HL-60/S4 (cell line): ENCODE measurements at regions not wholly inside any gene's neighbourhood (a gene's known extent, or its start where the extent isn't known, plus 50 kb on each side); places are given as distances from the start of the nearest gene placed in this dataset.
"Not testable (repeated sequence)": the region's sequence is repeated elsewhere in the genome, so short reads cannot be mapped to it uniquely, and the experiment has no call there.

ENCODE experiments used
- in situ Hi-C: fragments of 300-500 bp; cut with MboI; formaldehyde crosslinking; loops from 2 replicates; pipeline ENCODE4 v1.14.3; 2022; ENCODE audit warnings: low sequenced_read_pairs

DNA sequence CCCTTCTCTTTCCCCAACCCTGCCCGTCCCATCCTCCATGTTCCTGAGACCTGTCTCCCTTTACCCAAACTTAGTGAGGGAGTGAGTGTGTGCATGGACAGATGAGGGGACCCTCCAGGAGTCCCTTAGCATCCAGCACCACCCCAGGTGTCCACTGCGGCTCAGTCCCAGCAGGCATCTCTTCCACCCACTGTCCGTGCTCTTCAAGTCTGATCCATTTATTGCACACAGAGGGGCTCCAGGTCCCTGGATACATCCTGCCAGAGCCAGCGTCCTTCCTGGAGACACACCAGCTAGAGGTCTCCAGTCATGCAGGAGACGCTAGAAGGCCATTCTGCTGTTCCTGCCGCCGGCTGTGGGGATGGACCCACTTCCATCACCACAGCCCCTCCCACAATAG, 239.2 kb downstream of the ADGRD1 start:
- in situ Hi-C loops = no loop called here

GRCh38 chr12:131194166-131194565, 240.5 kb downstream of the ADGRD1 start:
- in situ Hi-C loops = no loop called here

- in situ Hi-C loops = no loop called here
Observed at GRCh38 chr12:131195796-131196195, 242.1 kb downstream of the ADGRD1 start.

GRCh38 chr12:131196220-131196619, 242.5 kb downstream of the ADGRD1 start:
- in situ Hi-C loops = no loop called here

DNA sequence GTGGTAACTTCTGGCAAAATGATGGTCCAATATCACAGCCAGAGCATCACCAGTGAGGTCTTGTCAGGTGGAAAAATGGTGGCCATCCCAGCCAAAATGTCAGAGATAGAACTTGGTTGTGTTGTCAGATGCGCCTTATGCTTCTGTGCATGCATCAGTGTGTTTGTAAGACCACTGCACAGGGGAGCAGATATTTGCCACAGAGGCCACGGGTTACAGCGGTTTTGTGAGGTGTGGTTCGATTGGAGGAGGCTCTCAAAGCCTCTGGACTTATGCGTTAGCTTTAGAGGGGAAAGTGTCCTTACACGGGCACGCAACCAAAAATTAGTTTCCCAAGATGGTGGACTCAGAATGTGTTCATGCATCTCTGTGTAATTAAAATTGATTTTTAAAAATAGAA, 243.8 kb downstream of the ADGRD1 start:
- in situ Hi-C loops = no loop called here

- in situ Hi-C loops = no loop called here
Observed at GRCh38 chr12:131199221-131199620, 245.5 kb downstream of the ADGRD1 start.

- in situ Hi-C loops = not testable (repeated sequence)
Observed at GRCh38 chr12:131201912-131202311, 248.2 kb downstream of the ADGRD1 start.

GRCh38 chr12:131202592-131203378, 249.1 kb downstream of the ADGRD1 start:
- in situ Hi-C loops = no loop called here

DNA sequence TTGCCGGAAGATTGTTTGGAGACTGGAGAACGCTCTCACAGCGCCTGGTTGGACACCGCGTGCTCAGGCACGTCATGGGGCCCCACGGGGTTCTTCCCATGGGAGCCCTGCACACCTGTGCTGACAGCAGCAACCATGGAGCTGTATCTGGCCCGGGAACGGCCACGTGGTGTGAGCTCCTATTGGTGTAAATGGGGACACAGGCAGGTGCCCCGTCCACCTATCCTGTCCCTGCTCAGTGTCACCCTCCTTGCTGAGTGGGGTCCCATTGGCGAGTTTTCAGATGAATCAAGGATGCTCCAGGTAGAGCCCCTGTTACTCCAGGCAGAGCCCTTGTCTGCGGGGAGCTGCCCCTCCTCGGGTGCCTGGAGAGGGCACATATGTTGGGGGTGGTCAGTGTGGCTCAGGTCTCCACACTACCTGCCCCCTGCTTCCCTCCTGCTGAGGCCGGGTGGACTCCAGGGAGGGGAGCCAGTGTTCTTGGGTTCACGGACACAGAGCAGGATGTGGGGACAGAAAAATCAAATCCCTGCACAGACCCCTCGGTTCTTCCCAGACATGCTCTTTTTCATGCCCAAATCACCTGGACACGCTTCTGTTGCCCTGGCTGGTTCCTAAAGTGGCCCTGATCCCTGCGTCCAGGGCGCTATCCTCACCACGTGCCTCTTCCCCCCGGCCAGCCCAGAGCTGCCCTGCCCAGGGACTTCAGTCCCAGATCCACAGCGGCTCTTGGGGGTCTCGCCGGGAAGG, 250.1 kb downstream of the ADGRD1 start:
- in situ Hi-C loops = no loop called here

- in situ Hi-C loops = no loop called here
Observed at GRCh38 chr12:131204416-131205274, 250.9 kb downstream of the ADGRD1 start.

DNA sequence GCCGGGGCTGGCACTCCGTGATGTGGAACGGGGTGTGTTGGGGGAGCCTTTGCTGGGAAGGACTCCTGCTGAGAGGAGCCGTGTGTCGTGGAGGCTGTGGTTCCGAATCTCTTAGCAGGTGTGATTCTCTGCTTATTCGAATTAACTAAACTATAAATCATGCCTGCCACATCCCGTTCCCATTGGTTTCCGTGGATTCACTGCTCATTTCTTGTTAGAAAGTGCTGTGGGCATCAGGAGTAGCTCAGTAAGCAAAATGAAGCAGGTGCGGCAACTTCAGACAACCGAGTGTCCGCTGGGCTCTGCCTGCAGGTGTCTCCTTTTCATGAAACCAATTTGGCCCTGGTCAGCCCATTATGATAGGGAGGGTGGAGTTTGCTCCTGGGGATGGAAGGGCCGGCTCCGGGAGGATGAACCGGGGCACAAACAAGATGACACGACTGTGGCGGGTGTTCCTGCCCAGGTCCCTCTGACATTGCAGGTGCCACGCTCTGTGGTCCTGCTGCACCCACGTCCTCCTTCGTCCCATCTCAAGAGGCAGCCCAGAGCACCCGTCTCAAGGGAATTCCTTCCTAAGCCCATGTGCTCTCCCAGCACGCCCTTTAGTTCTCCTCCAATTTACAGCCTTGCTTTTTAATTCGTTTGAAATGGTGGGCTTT, 251.7 kb downstream of the ADGRD1 start:
- in situ Hi-C loops = not testable (repeated sequence)

- in situ Hi-C loops = not testable (repeated sequence)
Observed at GRCh38 chr12:131206630-131207299, 253.1 kb downstream of the ADGRD1 start.

DNA sequence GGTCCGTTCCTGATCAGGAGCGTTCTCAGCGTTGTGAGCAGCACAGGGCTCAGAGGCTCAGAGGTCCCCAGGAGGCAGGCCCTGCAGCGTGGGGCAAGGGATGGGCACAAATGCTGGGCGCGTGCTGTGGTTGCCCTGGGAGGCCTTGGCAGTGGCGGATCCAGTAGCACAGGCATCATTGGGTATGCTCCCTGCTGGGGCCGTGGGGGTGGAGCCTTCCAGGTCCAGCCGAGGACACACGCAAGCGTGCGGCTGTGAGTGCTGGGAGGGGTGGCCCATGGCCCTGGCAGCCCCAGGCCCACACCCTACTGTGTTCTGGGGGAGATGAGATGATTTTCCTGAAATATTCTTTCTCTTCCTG, 253.6 kb downstream of the ADGRD1 start:
- in situ Hi-C loops = not testable (repeated sequence)

DNA sequence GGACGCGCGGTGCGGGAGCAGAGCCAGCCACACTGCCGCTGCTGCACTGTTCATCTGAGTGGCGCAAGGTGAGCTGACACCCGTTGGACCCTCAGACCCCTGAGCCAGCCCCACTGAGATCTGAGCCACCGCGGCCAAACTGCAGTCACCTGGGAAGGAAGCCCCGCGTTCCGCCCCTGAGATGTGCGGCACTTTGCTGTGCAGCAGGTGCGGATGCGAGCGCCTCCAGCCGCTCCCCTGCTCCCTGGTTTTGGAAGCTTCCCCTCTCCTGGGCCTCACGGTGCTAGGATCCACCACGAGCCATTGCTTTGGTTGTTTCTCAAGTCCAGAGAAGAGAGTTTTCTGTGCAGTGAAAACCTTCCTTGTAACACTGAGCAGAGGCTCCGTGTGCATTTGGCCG, 254.1 kb downstream of the ADGRD1 start:
- in situ Hi-C loops = not testable (repeated sequence)

- in situ Hi-C loops = no loop called here
Observed at GRCh38 chr12:131208425-131208824, 254.7 kb downstream of the ADGRD1 start.

GRCh38 chr12:131209082-131210070, 255.7 kb downstream of the ADGRD1 start:
- in situ Hi-C loops = no loop called here

- in situ Hi-C loops = no loop called here
Observed at GRCh38 chr12:131210506-131211339, 257.0 kb downstream of the ADGRD1 start.

GRCh38 chr12:131211340-131211938, 257.7 kb downstream of the ADGRD1 start:
- in situ Hi-C loops = no loop called here
